ENCODE measurements at regions not wholly inside any gene's neighbourhood (a gene's known extent, or its start where the extent isn't known, plus 50 kb on each side); places are given as distances from the start of the nearest gene placed in this dataset.

DNA sequence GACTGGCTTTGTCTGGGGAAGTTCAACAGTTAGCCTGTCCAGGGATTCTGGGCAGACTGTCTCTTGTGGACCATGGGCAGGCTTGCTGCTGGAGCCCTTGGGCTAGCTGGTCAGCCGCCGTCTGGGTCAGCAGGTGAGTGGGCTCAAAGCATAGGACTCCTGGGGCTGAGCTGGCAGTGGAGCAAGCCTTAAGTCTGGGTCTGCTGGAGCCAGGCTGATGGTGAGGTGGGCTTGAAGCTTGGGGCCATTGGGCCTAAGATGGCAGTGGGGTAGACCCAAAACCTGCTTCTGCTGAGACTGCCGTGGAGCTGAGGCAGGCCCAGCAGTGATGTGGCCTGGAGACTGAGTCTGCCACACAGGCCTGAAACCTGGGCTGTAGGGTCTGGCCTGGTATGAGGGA is 645.1 kb downstream of the RAPGEF2 start:
- TF ChIP-seq CTCF (IDR thresholded peaks at IDR 0.05), result no peak
- TF ChIP-seq POLR2AphosphoS5 (IDR thresholded peaks at IDR 0.05; ENCODE audit: low read depth, low read length), result no peak
- TF ChIP-seq, protein P1, sequence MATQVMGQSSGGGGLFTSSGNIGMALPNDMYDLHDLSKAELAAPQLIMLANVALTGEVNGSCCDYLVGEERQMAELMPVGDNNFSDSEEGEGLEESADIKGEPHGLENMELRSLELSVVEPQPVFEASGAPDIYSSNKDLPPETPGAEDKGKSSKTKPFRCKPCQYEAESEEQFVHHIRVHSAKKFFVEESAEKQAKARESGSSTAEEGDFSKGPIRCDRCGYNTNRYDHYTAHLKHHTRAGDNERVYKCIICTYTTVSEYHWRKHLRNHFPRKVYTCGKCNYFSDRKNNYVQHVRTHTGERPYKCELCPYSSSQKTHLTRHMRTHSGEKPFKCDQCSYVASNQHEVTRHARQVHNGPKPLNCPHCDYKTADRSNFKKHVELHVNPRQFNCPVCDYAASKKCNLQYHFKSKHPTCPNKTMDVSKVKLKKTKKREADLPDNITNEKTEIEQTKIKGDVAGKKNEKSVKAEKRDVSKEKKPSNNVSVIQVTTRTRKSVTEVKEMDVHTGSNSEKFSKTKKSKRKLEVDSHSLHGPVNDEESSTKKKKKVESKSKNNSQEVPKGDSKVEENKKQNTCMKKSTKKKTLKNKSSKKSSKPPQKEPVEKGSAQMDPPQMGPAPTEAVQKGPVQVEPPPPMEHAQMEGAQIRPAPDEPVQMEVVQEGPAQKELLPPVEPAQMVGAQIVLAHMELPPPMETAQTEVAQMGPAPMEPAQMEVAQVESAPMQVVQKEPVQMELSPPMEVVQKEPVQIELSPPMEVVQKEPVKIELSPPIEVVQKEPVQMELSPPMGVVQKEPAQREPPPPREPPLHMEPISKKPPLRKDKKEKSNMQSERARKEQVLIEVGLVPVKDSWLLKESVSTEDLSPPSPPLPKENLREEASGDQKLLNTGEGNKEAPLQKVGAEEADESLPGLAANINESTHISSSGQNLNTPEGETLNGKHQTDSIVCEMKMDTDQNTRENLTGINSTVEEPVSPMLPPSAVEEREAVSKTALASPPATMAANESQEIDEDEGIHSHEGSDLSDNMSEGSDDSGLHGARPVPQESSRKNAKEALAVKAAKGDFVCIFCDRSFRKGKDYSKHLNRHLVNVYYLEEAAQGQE (IDR thresholded peaks at IDR 0.05; ENCODE audit: insufficient read depth in 1 of 2, low read depth in 2 of 2, low read length in 1 of 2), result no peak
- TF ChIP-seq TCF7L2 (IDR thresholded peaks at IDR 0.05; ENCODE audit: low read depth, low read length), result no peak

All from Panc1 (cell line).